Muscle layer of colon (tissue), 2 donors: ENCODE measurements at regions not wholly inside any gene's neighbourhood (a gene's known extent, or its start where the extent isn't known, plus 50 kb on each side); places are given as distances from the start of the nearest gene placed in this dataset.

Experiments
- H3K27ac ChIP-seq: one replicate; pipeline ENCODE4 v1.7.0; 2013; ENCODE audit warnings: low read depth, mild to moderate bottlenecking, low read length, moderate library complexity
- H3K27me3 ChIP-seq, 2 donors: one replicate each; pipeline ENCODE4 v1.7.0; 2013; ENCODE audit warnings: low read length in 2 of 2, mild to moderate bottlenecking in 2 of 2; ENCODE audit not compliant: insufficient read depth in 2 of 2, control insufficient read depth in 1 of 2
- H3K36me3 ChIP-seq: one replicate; pipeline ENCODE4 v1.7.0; 2013; ENCODE audit warnings: mild to moderate bottlenecking, low read length; ENCODE audit not compliant: insufficient read depth
- H3K4me1 ChIP-seq: one replicate; pipeline ENCODE4 v1.7.0; 2013; ENCODE audit warnings: mild to moderate bottlenecking, low read length; ENCODE audit not compliant: insufficient read depth
- H3K4me3 ChIP-seq, 2 donors: one replicate each; pipeline ENCODE4 v1.7.0; 2013; ENCODE audit warnings: low read length in 2 of 2, low read depth in 1 of 2, mild to moderate bottlenecking in 1 of 2, moderate library complexity in 1 of 2
- H3K9ac ChIP-seq: one replicate; pipeline ENCODE4 v1.7.0; 2013; ENCODE audit warnings: low read length
- H3K9me3 ChIP-seq: one replicate; pipeline ENCODE4 v1.7.0; 2013; ENCODE audit warnings: mild to moderate bottlenecking, low read length
- donor health status: abdominal sarcoma.
- donor health status: Adenocarcinoma of cecum.

GRCh38 chr4:179110356-179110755, 1668.1 kb upstream of the AGA start:
- H3K36me3 ChIP-seq = no peaks in the 10 kb centered on the region
- no peak overlapping the region for H3K27ac ChIP-seq
- H3K9me3 ChIP-seq = no peaks in the 10 kb centered on the region
- no peak overlapping the region for H3K9ac ChIP-seq
- H3K27me3 ChIP-seq = no peaks in the 10 kb centered on the region
- H3K4me1 ChIP-seq = no peaks in the 10 kb centered on the region
- no peak overlapping the region for H3K4me3 ChIP-seq

GRCh38 chr4:179110816-179111215, 1668.6 kb upstream of the AGA start:
- H3K9ac ChIP-seq = no peak overlapping the region
- H3K27ac ChIP-seq = no peak overlapping the region
- H3K4me3 ChIP-seq = no peak overlapping the region
- no peaks in the 10 kb centered on the region for H3K4me1 ChIP-seq
- H3K36me3 ChIP-seq = no peaks in the 10 kb centered on the region
- H3K27me3 ChIP-seq = no peaks in the 10 kb centered on the region
- H3K9me3 ChIP-seq = no peaks in the 10 kb centered on the region

DNA sequence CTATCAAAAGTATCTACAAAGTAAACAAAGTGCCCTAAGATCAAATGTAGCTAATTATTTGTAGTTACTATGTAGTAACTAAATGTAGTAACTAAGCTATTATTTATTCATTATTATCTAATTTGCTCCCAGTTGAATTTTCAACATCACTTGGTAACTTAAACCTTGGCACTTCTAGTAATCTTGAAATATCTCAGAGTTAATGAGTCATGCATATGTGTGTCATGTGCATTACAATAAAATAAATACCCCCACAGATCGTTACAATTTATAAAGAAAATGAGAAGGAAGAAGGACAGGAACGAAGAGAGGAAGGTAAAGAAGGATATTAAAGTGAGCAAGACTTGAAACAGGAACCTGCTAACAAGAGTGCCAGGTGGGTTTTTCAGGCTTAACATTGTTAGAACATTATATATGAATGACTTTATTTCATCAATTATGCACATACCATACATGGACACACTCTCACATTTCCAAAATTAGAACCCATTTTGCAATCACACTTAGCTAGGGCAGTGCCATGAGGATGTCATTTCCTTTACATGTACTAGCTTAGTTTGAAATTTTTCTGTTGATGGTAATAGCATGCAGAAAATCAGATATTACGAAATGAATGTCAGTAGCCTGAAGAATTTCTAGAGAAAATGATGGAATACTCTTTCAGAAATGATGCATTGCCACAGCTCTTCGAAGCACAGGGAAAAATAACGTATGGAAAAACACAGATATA, 1670.4 kb upstream of the AGA start:
- Histone ChIP-seq H3K4me3 (no peak overlapping the region), H3K27me3 (no peaks in the 10 kb centered on the region), H3K9ac (no peak overlapping the region), H3K4me1 (no peaks in the 10 kb centered on the region), H3K27ac (no peak overlapping the region), H3K9me3 (no peaks in the 10 kb centered on the region), H3K36me3 (no peaks in the 10 kb centered on the region)

DNA sequence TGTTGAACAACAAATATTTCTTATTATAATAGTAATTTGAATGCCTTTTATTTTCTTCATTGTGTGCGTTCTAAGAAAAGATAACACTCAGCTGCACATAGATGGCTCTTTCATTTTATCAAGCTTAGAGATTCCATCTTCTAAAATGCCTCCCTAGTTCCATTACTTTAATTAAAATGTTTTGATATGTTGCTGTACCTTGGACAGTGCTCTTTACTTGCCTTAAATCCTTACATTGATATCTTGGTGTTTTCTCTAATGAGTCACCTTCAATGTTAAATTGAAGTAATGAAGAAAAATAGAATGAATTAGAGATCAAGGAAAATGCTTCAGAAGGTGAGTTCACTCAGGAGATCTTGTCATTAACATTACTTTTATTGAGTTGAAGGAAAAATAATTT, 1672.4 kb upstream of the AGA start:
- Histone ChIP-seq H3K27ac (no peak overlapping the region), H3K9ac (no peak overlapping the region), H3K9me3 (no peaks in the 10 kb centered on the region), H3K27me3 (no peaks in the 10 kb centered on the region), H3K36me3 (no peaks in the 10 kb centered on the region), H3K4me1 (no peaks in the 10 kb centered on the region), H3K4me3 (no peak overlapping the region)

GRCh38 chr4:179116011-179116410, 1673.8 kb upstream of the AGA start:
- Histone ChIP-seq H3K4me3 (no peak overlapping the region), H3K9me3 (no peaks in the 10 kb centered on the region), H3K4me1 (no peaks in the 10 kb centered on the region), H3K9ac (no peak overlapping the region), H3K27me3 (no peaks in the 10 kb centered on the region), H3K27ac (no peak overlapping the region), H3K36me3 (no peaks in the 10 kb centered on the region)

- no peaks in the 10 kb centered on the region for H3K36me3 ChIP-seq
- no peaks in the 10 kb centered on the region for H3K9me3 ChIP-seq
- H3K4me1 ChIP-seq = no peaks in the 10 kb centered on the region
- H3K4me3 ChIP-seq = no peak overlapping the region
- H3K27me3 ChIP-seq = no peaks in the 10 kb centered on the region
- no peak overlapping the region for H3K9ac ChIP-seq
- no peak overlapping the region for H3K27ac ChIP-seq
Observed at GRCh38 chr4:179116581-179116980, 1674.3 kb upstream of the AGA start.

- no peaks in the 10 kb centered on the region for H3K27me3 ChIP-seq
- H3K4me1 ChIP-seq = no peaks in the 10 kb centered on the region
- no peaks in the 10 kb centered on the region for H3K9me3 ChIP-seq
Observed at GRCh38 chr4:179123084-179123483, 1680.8 kb upstream of the AGA start.

DNA sequence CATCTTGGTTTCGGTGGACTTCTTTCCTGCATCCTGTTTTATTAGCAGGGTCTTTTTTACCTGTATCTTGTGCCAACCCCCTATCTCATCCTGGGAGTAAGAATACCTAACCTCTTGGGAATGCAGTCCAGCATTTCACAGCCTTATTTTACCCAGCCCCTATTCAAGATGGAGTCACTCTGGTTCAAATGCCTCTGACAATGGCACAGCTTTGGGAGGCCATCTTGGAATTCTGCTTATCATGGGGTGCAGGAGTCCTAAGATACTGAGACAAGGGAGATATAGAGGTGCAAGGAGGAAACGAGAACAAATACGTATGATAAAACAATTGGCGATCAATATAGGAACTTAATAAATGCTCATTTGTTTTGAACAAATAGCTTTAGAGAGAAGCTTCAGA, 1682.2 kb upstream of the AGA start:
- H3K27me3 ChIP-seq = no peaks in the 10 kb centered on the region
- no peak overlapping the region for H3K4me3 ChIP-seq
- H3K9ac ChIP-seq = no peak overlapping the region
- no peaks in the 10 kb centered on the region for H3K4me1 ChIP-seq
- H3K36me3 ChIP-seq = no peaks in the 10 kb centered on the region
- H3K27ac ChIP-seq = no peak overlapping the region
- H3K9me3 ChIP-seq = no peaks in the 10 kb centered on the region

More at GRCh38 chr4:179123084-179123483, 1680.8 kb upstream of the AGA start:
- Histone ChIP-seq H3K27ac (no peak overlapping the region), H3K4me3 (no peak overlapping the region), H3K9ac (no peak overlapping the region), H3K36me3 (no peaks in the 10 kb centered on the region)

DNA sequence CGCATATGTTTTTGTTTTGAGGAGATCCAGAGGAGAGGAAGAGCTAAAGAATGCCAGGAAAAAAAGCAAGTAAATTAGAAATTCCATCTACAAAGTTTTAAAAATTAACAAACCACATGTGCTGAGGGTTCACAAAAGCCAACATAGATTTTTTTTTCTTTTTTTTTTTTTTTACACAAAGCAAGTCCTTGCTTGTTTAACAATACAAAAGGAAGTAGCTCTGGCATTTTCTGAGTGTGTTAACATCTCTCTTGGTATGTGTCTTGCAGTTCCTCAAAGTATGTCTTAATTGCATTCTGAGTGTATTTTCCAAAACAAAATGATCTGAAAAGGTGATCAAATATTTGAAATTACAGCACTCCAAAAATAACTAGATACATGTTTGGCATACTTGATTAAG, 1682.7 kb upstream of the AGA start:
- Histone ChIP-seq H3K27ac (no peak overlapping the region), H3K4me1 (no peaks in the 10 kb centered on the region)

DNA sequence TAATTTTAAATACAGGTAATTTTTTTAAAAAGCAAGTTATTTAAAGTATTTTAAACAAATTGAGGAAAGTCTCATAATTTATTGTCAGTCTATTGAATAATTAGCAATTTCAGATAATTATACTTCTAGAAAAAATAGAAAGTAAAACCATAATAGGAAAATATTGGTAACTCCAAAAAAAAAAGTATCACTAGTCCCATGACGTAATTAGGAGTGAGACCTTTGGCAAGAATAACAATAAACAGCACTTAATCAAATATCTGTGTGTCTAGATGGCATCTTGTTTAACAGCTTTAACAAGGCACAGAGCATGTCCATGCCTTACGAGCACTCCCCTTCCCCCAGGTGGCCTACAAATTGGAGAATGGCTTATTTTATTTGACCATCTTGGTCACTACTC, 1683.6 kb upstream of the AGA start:
- no peak overlapping the region for H3K9ac ChIP-seq
- H3K36me3 ChIP-seq = no peaks in the 10 kb centered on the region
- no peaks in the 10 kb centered on the region for H3K27me3 ChIP-seq
- no peak overlapping the region for H3K4me3 ChIP-seq
- H3K9me3 ChIP-seq = no peaks in the 10 kb centered on the region
- no peaks in the 10 kb centered on the region for H3K4me1 ChIP-seq
- H3K27ac ChIP-seq = no peak overlapping the region

More for the DNA sequence above, 1682.7 kb upstream of the AGA start:
- Histone ChIP-seq H3K27me3 (no peaks in the 10 kb centered on the region), H3K4me3 (no peak overlapping the region), H3K9ac (no peak overlapping the region), H3K36me3 (no peaks in the 10 kb centered on the region), H3K9me3 (no peaks in the 10 kb centered on the region)

DNA sequence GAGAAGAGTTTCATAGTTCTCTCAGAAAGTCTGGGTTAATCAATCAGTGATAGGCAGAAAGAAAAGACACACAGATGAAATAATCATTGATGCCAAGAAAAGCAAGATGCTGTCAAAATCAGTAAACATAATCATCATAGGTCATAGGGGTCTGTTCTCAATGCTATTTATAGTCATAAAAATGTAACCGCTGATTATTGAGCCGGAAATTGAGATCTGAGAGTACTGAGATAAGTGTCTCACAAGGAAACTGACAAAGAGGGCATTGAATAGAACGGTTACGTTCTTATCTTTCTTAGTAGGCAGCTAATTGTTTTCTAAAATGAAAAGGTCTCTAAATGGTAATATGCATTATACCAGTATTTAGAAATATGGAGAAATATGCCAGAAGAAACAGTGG, 1686.1 kb upstream of the AGA start:
- H3K9ac ChIP-seq = no peak overlapping the region
- no peak overlapping the region for H3K27ac ChIP-seq
- H3K4me1 ChIP-seq = no peaks in the 10 kb centered on the region
- H3K27me3 ChIP-seq = no peaks in the 10 kb centered on the region
- H3K4me3 ChIP-seq = no peak overlapping the region
- H3K9me3 ChIP-seq = no peaks in the 10 kb centered on the region
- no peaks in the 10 kb centered on the region for H3K36me3 ChIP-seq

DNA sequence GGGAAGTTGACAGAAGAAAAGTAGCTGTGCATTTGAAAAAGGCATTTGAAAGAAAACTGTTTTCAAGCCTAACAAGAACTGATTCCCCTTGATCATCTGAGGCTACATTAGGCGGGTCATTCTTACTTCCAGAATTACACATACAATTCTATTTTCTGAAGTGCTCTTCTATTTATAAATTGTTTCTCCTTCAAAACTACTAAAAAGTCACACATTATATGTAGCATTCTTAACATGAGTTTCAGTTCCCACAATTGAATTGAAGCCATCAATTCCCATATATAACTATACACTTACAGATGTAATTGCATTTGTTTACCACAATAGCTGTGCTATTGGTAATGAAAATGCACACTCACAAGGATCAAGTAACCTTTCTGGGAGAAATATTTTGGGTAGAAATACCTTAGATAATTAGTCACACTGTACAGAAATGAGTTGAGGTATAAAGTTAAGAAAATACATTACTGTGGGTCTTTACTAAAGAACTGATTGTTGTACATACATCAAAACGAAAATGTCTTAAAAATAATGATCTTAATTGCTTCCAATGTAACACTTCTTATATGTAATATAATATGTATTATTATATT, 1688.0 kb upstream of the AGA start:
- H3K4me1 ChIP-seq = no peaks in the 10 kb centered on the region
- H3K27ac ChIP-seq = no peak overlapping the region
- H3K4me3 ChIP-seq = no peak overlapping the region
- H3K9me3 ChIP-seq = no peaks in the 10 kb centered on the region
- no peaks in the 10 kb centered on the region for H3K36me3 ChIP-seq
- no peak overlapping the region for H3K9ac ChIP-seq
- H3K27me3 ChIP-seq = no peaks in the 10 kb centered on the region
